Adrenal gland (tissue), 9 donors: ENCODE measurements at regions not wholly inside any gene's neighbourhood (a gene's known extent, or its start where the extent isn't known, plus 50 kb on each side); places are given as distances from the start of the nearest gene placed in this dataset.

Experiments
- DNase-seq, 7 donors: peaks; one replicate each; pipeline ENCODE4 v3.0.0-alpha.2; 2019 to 2020
- H3K27ac ChIP-seq, 5 donors: fragments of 200-600 bp; sonication (generic) in 4 of 5; 1 replicate in 3 of 5; 2 replicates in 2 of 5; pipeline versions ENCODE4 v1.5.1 to v1.8.0; 2016 to 2020; ENCODE audit warnings: mild to moderate bottlenecking in 1 of 5
- H3K27me3 ChIP-seq: fragments of 200-600 bp; 2 replicates; pipeline ENCODE4 v1.8.0; 2021
- H3K36me3 ChIP-seq, 2 donors: fragments of 200-600 bp; replicated peaks in 1 of 2; 1 replicate in 1 of 2; 2 replicates in 1 of 2; pipeline versions ENCODE4 v1.5.1 to v1.8.0; 2018 to 2022
- H3K4me1 ChIP-seq, 2 donors: fragments of 200-600 bp; replicated peaks in 1 of 2; 1 replicate in 1 of 2; 2 replicates in 1 of 2; pipeline versions ENCODE4 v1.5.1 to v1.8.0; 2018 to 2021
- H3K4me3 ChIP-seq, 4 donors: fragments of 200-600 bp; sonication (generic) in 3 of 4; one replicate each; pipeline ENCODE4 v1.5.1; 2016 to 2018
- H3K9me3 ChIP-seq, 3 donors: fragments of 200-600 bp; sonication (generic) in 1 of 3; replicated peaks in 1 of 3; 1 replicate in 2 of 3; 2 replicates in 1 of 3; pipeline versions ENCODE4 v1.5.1 to v1.8.0; 2016 to 2021
- CTCF ChIP-seq, 6 experiments: fragments of 450-650 bp in 4 of 6; fragments of 200-600 bp in 2 of 6; sonication (generic) in 1 of 6; IDR thresholded peaks; 1 replicate in 5 of 6; 2 replicates in 1 of 6; pipeline versions ENCODE4 v1.5.1 to v1.8.0; 2016 to 2021; ENCODE audit warnings: antibody characterized with exemption in 6 of 6, mild to moderate bottlenecking in 2 of 6, moderate library complexity in 1 of 6
- POLR2A ChIP-seq, 2 donors: fragments of 450-650 bp; IDR thresholded peaks; one replicate each; pipeline ENCODE4 v1.6.1; 2017; ENCODE audit warnings: antibody characterized with exemption in 2 of 2, mild to moderate bottlenecking in 2 of 2, moderate library complexity in 1 of 2
- WGBS, 4 donors: extraction: QIAGEN DNeasy Blood & Tissue Kit in 2 of 4; methylation state at CpG; one replicate each; pipeline versions ENCODE4 v1.1.5 to v1.1.7; 2013 to 2017; 5-methylcytosine and 5-hydroxymethylcytosine counted together
- intact Hi-C, 2 donors: fragments of 100-400 bp; cut with DNase I; formaldehyde crosslinking; loops; one replicate each; pipeline versions ENCODE4 v1.14.1 to v1.15.0; 2022 to 2023
- donor health status: healthy with polysubstance abuse.
- donor health status: Bipolar disorder and iron deficiency.
- donor health status: DM: yes; HTN: yes; CAD: no.
- donor health status: DM: no; HTN: no; CAD: no.
- donor health status: DM: no; HTN: no; CAD: no.

DNA sequence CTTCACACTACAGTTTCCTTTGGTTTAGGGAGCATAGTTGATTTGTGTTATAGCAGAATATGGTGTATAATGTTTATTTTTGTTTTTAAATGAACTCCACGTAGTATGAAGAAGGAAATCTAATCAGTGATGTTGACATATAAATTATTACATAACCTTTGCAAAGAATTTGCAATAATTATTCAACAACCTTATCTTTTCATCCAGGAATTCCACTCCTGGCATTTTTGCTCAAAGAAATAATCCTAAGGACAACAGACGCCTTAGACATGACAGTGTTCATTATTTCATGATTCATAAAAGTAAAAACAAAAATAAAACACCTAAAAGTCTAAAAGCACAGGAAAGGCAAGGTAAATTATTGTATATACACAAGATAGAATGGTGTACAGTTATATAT lies 229.2 kb downstream of the EPM2A start:
- TF ChIP-seq POLR2A (IDR thresholded peaks at IDR 0.05) (no peak), CTCF (IDR thresholded peaks at IDR 0.05) (no peak)
- Histone ChIP-seq H3K4me1 (no peaks in the 10 kb centered on the region), H3K9me3 (peaks cover 0 to 10% (median 4%) of the 10 kb centered on the region in 3 donors), H3K4me3 (no peak overlapping the region), H3K27ac (no peak overlapping the region), H3K36me3 (no peaks in the 10 kb centered on the region), H3K27me3 (no peaks in the 10 kb centered on the region)
- WGBS, 4 donors = 26 to 46% (median 35%) methylated on average over 2 of the region's 2 CpGs
- intact Hi-C loops = no loop called here
- DNase-seq = no peak

GRCh38 chr6:145506565-145506964 lies 228.8 kb downstream of the EPM2A start:
- Histone ChIP-seq H3K27ac (no peak overlapping the region), H3K27me3 (no peaks in the 10 kb centered on the region), H3K36me3 (no peaks in the 10 kb centered on the region), H3K4me3 (no peak overlapping the region), H3K9me3 (peaks cover 0 to 10% (median 4%) of the 10 kb centered on the region in 3 donors), H3K4me1 (no peaks in the 10 kb centered on the region)
- intact Hi-C loops = no loop called here
- TF ChIP-seq CTCF (IDR thresholded peaks at IDR 0.05) (no peak), POLR2A (IDR thresholded peaks at IDR 0.05) (no peak)
- WGBS, 4 donors = 44 to 74% (median 50%) methylated on average over 1 of the region's 1 CpG
- DNase-seq = peak in 3 of 7 donors; percentile 14 to 47 (median 37)

DNA sequence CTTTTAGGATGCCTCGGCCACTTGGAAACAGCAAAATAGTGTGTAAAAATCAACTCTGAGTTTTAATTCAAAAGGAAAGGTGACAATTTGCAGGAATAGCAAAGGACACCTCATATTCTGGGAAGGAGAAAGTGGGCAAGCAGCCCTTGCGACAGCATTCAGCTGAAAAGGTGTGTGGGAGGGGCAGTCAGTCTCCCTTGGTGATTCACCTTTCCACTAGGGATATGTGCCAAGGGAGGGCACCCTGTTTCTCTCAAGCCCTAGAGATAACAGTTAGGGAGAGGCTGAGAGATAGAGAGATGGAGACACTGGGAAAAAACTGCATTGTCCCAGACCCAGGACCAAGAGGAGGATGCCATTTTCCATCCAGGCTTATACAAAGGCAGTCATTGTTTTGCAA lies 228.1 kb downstream of the EPM2A start:
- Histone ChIP-seq H3K4me3 (no peak overlapping the region), H3K27ac (no peak overlapping the region), H3K36me3 (no peaks in the 10 kb centered on the region), H3K27me3 (no peaks in the 10 kb centered on the region), H3K9me3 (peaks cover 0 to 10% (median 4%) of the 10 kb centered on the region in 3 donors), H3K4me1 (no peaks in the 10 kb centered on the region)
- TF ChIP-seq POLR2A (IDR thresholded peaks at IDR 0.05) = no peak
- no peak for TF ChIP-seq CTCF (IDR thresholded peaks at IDR 0.05)
- intact Hi-C loops = no loop called here
- 86 to 94% (median 89%) methylated on average over 2 of the region's 2 CpGs for WGBS, 4 donors
- DNase-seq = no peak

DNA sequence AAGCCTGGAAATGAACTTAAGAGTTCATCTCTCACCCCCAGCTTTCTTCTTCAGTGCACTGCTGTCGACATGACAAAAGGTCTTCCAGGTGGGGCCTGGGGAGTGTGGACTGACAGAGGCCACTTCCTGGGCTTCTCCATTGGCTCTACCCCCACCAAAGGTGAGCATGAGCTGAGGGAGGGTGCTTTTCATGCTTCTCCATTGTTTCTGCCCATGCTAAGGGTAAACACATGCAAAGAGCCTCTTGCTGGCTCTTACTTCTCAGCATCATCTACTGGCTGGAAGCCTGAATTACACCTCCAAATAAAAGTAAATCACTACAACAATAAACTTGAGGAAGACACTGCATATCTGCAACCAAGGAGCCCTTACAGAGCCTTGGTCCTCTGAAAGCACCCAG lies 227.2 kb downstream of the EPM2A start:
- no peak for DNase-seq
- H3K36me3 ChIP-seq = no peaks in the 10 kb centered on the region
- 67 to 86% (median 78%) methylated on average over 1 of the region's 1 CpG for WGBS, 4 donors
- no peaks in the 10 kb centered on the region for H3K4me1 ChIP-seq
- no peak overlapping the region for H3K27ac ChIP-seq
- peaks cover 0 to 10% (median 4%) of the 10 kb centered on the region in 3 donors for H3K9me3 ChIP-seq
- intact Hi-C loops = no loop called here
- TF ChIP-seq POLR2A (IDR thresholded peaks at IDR 0.05) (no peak), CTCF (IDR thresholded peaks at IDR 0.05) (no peak)
- H3K4me3 ChIP-seq = no peak overlapping the region
- H3K27me3 ChIP-seq = no peaks in the 10 kb centered on the region
